ENCODE measurements at regions not wholly inside any gene's neighbourhood (a gene's known extent, or its start where the extent isn't known, plus 50 kb on each side); places are given as distances from the start of the nearest gene placed in this dataset.
A peak's percentile ranks its signal among the peaks of the same experiment; 100 is the strongest.

DNA sequence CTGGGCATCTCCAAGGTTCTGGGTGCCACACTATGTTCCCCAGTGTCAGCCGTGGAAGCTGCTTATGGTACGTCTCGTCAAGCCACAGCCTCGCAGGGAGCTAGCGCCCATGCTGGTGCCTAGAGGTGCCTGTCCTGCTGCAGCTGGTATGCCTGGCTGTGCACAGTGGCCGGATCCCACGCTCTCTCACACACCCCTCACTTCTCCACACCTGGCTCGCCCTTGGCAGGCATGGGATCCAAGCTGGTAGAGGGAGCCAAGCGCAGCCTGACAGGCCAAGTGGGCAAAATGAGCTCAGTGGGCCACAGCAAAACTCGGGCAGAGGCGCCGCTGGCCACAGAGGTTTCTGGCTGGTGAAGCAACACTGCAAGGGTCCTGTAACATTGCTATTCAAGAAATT, 156.1 kb upstream of the RBMS1 start:
- Histone ChIP-seq H3K4me1 (ENCODE audit: control insufficient read depth in 2 of 2, insufficient read depth in 2 of 2, low read length in 2 of 2) (peaks cover 11 to 22% of the 10 kb centered on the region in 2 donors), H3K36me3 (ENCODE audit: control insufficient read depth in 2 of 3, insufficient read depth in 3 of 3, low read length in 3 of 3) (no peaks in the 10 kb centered on the region), H3K4me3 (ENCODE audit: low read length) (no peak overlapping the region), H3K27ac (ENCODE audit: low read depth, low read length) (no peak overlapping the region), H3K9me3 (ENCODE audit: control insufficient read depth in 2 of 3, low read length in 3 of 3) (no peaks in the 10 kb centered on the region), H3K27me3 (ENCODE audit: control insufficient read depth in 2 of 2, insufficient read depth in 2 of 2, low read length in 2 of 2) (no peaks in the 10 kb centered on the region)
- H3K4me1 Mint-ChIP-seq, result peaks cover 23 to 40% (median 34%) of the 10 kb centered on the region in 7 donors
- no peaks in the 10 kb centered on the region for H3K36me3 Mint-ChIP-seq
- intact Hi-C loops (cut with micrococcal nuclease), result loop anchor here (5.0 kb wide), 5 partner anchors 157 to 377 kb away; partner anchors contain the start of gene RBMS1 (in 1 of the 2)
- ChIA-PET POLR2A (no interaction called here), CTCF (no interaction called here)
- peaks cover 0 to 3% (median 0%) of the 10 kb centered on the region in 11 donors for H3K9me3 Mint-ChIP-seq
- ATAC-seq, result no peak
- no peak overlapping the region for H3K27ac Mint-ChIP-seq
- DNase-seq, result no peak
- no peaks in the 10 kb centered on the region for H3K27me3 Mint-ChIP-seq
- no peak overlapping the region for H3K4me3 Mint-ChIP-seq

- ATAC-seq (no peak), DNase-seq (no peak)
- H3K9me3 Mint-ChIP-seq, result peaks cover 0 to 3% (median 0%) of the 10 kb centered on the region in 11 donors
- H3K4me1 Mint-ChIP-seq, result peaks cover 23 to 40% (median 34%) of the 10 kb centered on the region in 7 donors
- H3K27ac Mint-ChIP-seq, result peak overlapping the region in 1 of 9 donors; percentile 15
- ChIA-PET CTCF (no interaction called here), POLR2A (interaction anchor here (1.1 kb wide), 1 partner anchor 221 kb away, joined by 4 read pairs; no protein-coding TSS in a partner anchor)
- no peak overlapping the region for H3K4me3 Mint-ChIP-seq
- no peak overlapping the region for H3K4me3 ChIP-seq (ENCODE audit: low read length)
- H3K27me3 ChIP-seq (ENCODE audit: control insufficient read depth in 2 of 2, insufficient read depth in 2 of 2, low read length in 2 of 2), result no peaks in the 10 kb centered on the region
- no peaks in the 10 kb centered on the region for H3K36me3 Mint-ChIP-seq
- no peaks in the 10 kb centered on the region for H3K36me3 ChIP-seq (ENCODE audit: control insufficient read depth in 2 of 3, insufficient read depth in 3 of 3, low read length in 3 of 3)
- intact Hi-C loops (cut with micrococcal nuclease), result loop anchor here (5.0 kb wide), 5 partner anchors 158 to 378 kb away; partner anchors contain the start of gene RBMS1 (in 1 of the 2)
- peaks cover 11 to 22% of the 10 kb centered on the region in 2 donors for H3K4me1 ChIP-seq (ENCODE audit: control insufficient read depth in 2 of 2, insufficient read depth in 2 of 2, low read length in 2 of 2)
- H3K27ac ChIP-seq (ENCODE audit: low read depth, low read length), result no peak overlapping the region
- no peaks in the 10 kb centered on the region for H3K27me3 Mint-ChIP-seq
- no peaks in the 10 kb centered on the region for H3K9me3 ChIP-seq (ENCODE audit: control insufficient read depth in 2 of 3, low read length in 3 of 3)
Measured at GRCh38 chr2:160650196-160651118, 156.8 kb upstream of the RBMS1 start.

- Mint-ChIP-seq H3K4me3 (peak overlapping the region in 6 of 10 donors; percentile 42 to 76 (median 62)), H3K4me1 (peaks cover 23 to 40% (median 34%) of the 10 kb centered on the region in 7 donors), H3K27me3 (peaks cover 0 to 5% (median 2%) of the 10 kb centered on the region in 5 donors), H3K9me3 (peaks cover 0 to 3% (median 0%) of the 10 kb centered on the region in 11 donors), H3K36me3 (no peaks in the 10 kb centered on the region), H3K27ac (peak overlapping the region in 5 of 9 donors; percentile 1 to 51 (median 12))
- intact Hi-C loops (cut with micrococcal nuclease), result loop anchor here (1.0 to 5.0 kb wide), 8 partner anchors 15 to 379 kb away; partner anchors contain the start of gene RBMS1 (in 2 of the 2)
- CTCF ChIA-PET, result no interaction called here
- no peak for DNase-seq
- no peaks in the 10 kb centered on the region for H3K27me3 ChIP-seq (ENCODE audit: control insufficient read depth in 2 of 2, insufficient read depth in 2 of 2, low read length in 2 of 2)
- POLR2A ChIA-PET, result interaction anchor here (1.1 kb wide), 1 partner anchor 222 kb away, joined by 4 read pairs; no protein-coding TSS in a partner anchor
- no peak overlapping the region for H3K27ac ChIP-seq (ENCODE audit: low read depth, low read length)
- H3K9me3 ChIP-seq (ENCODE audit: control insufficient read depth in 2 of 3, low read length in 3 of 3), result no peaks in the 10 kb centered on the region
- ATAC-seq, result no peak
- H3K4me3 ChIP-seq (ENCODE audit: low read length), result no peak overlapping the region
- H3K36me3 ChIP-seq (ENCODE audit: control insufficient read depth in 2 of 3, insufficient read depth in 3 of 3, low read length in 3 of 3), result no peaks in the 10 kb centered on the region
- peaks cover 11 to 22% of the 10 kb centered on the region in 2 donors for H3K4me1 ChIP-seq (ENCODE audit: control insufficient read depth in 2 of 2, insufficient read depth in 2 of 2, low read length in 2 of 2)
Measured at GRCh38 chr2:160651416-160652200, 158.0 kb upstream of the RBMS1 start.

- POLR2A ChIA-PET, result interaction anchor here (0.5 kb wide), 1 partner anchor 266 kb away, joined by 3 read pairs; no protein-coding TSS in a partner anchor
Measured at GRCh38 chr2:160652236-160652635, 158.6 kb upstream of the RBMS1 start.

GRCh38 chr2:160657196-160657595, 163.6 kb upstream of the RBMS1 start:
- peaks cover 7 to 35% (median 11%) of the 10 kb centered on the region in 5 donors for H3K27me3 Mint-ChIP-seq
- H3K9me3 Mint-ChIP-seq, result peaks cover 0 to 2% (median 0%) of the 10 kb centered on the region in 11 donors
- ATAC-seq, result no peak
- no peak overlapping the region for H3K27ac ChIP-seq (ENCODE audit: low read depth, low read length)
- peaks cover 9 to 32% (median 13%) of the 10 kb centered on the region in 7 donors for H3K4me1 Mint-ChIP-seq
- intact Hi-C loops (cut with micrococcal nuclease), result no loop called here
- H3K27me3 ChIP-seq (ENCODE audit: control insufficient read depth in 2 of 2, insufficient read depth in 2 of 2, low read length in 2 of 2), result no peaks in the 10 kb centered on the region
- H3K36me3 Mint-ChIP-seq, result no peaks in the 10 kb centered on the region
- no peaks in the 10 kb centered on the region for H3K36me3 ChIP-seq (ENCODE audit: control insufficient read depth in 2 of 3, insufficient read depth in 3 of 3, low read length in 3 of 3)
- POLR2A ChIA-PET, result no interaction called here
- no peaks in the 10 kb centered on the region for H3K9me3 ChIP-seq (ENCODE audit: control insufficient read depth in 2 of 3, low read length in 3 of 3)
- H3K4me3 Mint-ChIP-seq, result no peak overlapping the region
- CTCF ChIA-PET, result no interaction called here
- peaks cover 5 to 12% of the 10 kb centered on the region in 2 donors for H3K4me1 ChIP-seq (ENCODE audit: control insufficient read depth in 2 of 2, insufficient read depth in 2 of 2, low read length in 2 of 2)
- no peak overlapping the region for H3K4me3 ChIP-seq (ENCODE audit: low read length)
- no peak overlapping the region for H3K27ac Mint-ChIP-seq
- no peak for DNase-seq

More at GRCh38 chr2:160652236-160652635, 158.6 kb upstream of the RBMS1 start:
- DNase-seq (peak; percentile 20 to 81 (median 72)), ATAC-seq (peak; percentile 97)
- peak overlapping the region; percentile 13 to 79 (median 52) for H3K4me3 Mint-ChIP-seq
- CTCF ChIA-PET, result no interaction called here
- H3K4me1 ChIP-seq (ENCODE audit: control insufficient read depth in 2 of 2, insufficient read depth in 2 of 2, low read length in 2 of 2), result peaks cover 11 to 22% of the 10 kb centered on the region in 2 donors
- H3K36me3 ChIP-seq (ENCODE audit: control insufficient read depth in 2 of 3, insufficient read depth in 3 of 3, low read length in 3 of 3), result no peaks in the 10 kb centered on the region
- H3K4me3 ChIP-seq (ENCODE audit: low read length), result no peak overlapping the region
- H3K4me1 Mint-ChIP-seq, result peaks cover 23 to 45% (median 34%) of the 10 kb centered on the region in 7 donors
- H3K27ac ChIP-seq (ENCODE audit: low read depth, low read length), result no peak overlapping the region
- H3K27me3 ChIP-seq (ENCODE audit: control insufficient read depth in 2 of 2, insufficient read depth in 2 of 2, low read length in 2 of 2), result no peaks in the 10 kb centered on the region
- intact Hi-C loops (cut with micrococcal nuclease), result loop anchor here (1.0 to 5.0 kb wide), 8 partner anchors 14 to 380 kb away; partner anchors contain the start of gene RBMS1 (in 2 of the 2)
- no peaks in the 10 kb centered on the region for H3K9me3 ChIP-seq (ENCODE audit: control insufficient read depth in 2 of 3, low read length in 3 of 3)
- peak overlapping the region in 8 of 9 donors; percentile 1 to 47 (median 8) for H3K27ac Mint-ChIP-seq
- peaks cover 0 to 3% (median 0%) of the 10 kb centered on the region in 11 donors for H3K9me3 Mint-ChIP-seq
- no peaks in the 10 kb centered on the region for H3K36me3 Mint-ChIP-seq
- peaks cover 3 to 10% (median 8%) of the 10 kb centered on the region in 5 donors for H3K27me3 Mint-ChIP-seq

DNA sequence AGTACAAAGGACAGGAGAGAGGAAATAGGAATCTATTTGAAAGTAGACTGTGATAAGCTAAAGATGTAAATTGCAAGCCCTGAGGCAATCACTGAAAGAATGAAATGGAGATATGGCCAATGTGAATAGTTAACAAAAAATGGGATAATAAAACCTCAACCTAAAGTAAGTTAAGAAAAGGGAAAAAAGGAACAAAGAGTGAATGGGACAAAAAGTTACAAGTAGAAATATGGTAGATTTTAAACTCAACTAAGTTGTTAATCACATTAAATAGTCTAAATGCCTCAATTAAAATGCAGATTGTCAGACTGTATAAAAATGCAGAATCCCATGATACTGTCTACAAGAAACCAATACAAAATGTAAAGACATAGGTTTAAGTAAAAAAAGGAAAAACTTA, 165.2 kb upstream of the RBMS1 start:
- POLR2A ChIA-PET, result no interaction called here
- DNase-seq (no peak), ATAC-seq (no peak)
- Histone ChIP-seq H3K27me3 (ENCODE audit: control insufficient read depth in 2 of 2, insufficient read depth in 2 of 2, low read length in 2 of 2) (no peaks in the 10 kb centered on the region), H3K36me3 (ENCODE audit: control insufficient read depth in 2 of 3, insufficient read depth in 3 of 3, low read length in 3 of 3) (no peaks in the 10 kb centered on the region), H3K4me1 (ENCODE audit: control insufficient read depth in 2 of 2, insufficient read depth in 2 of 2, low read length in 2 of 2) (no peaks in the 10 kb centered on the region), H3K4me3 (ENCODE audit: low read length) (no peak overlapping the region), H3K9me3 (ENCODE audit: control insufficient read depth in 2 of 3, low read length in 3 of 3) (no peaks in the 10 kb centered on the region), H3K27ac (ENCODE audit: low read depth, low read length) (no peak overlapping the region)
- H3K9me3 Mint-ChIP-seq, result no peaks in the 10 kb centered on the region
- intact Hi-C loops (cut with micrococcal nuclease), result no loop called here
- CTCF ChIA-PET, result no interaction called here
- H3K4me3 Mint-ChIP-seq, result no peak overlapping the region
- H3K27ac Mint-ChIP-seq, result no peak overlapping the region
- H3K27me3 Mint-ChIP-seq, result peaks cover 7 to 35% (median 11%) of the 10 kb centered on the region in 5 donors
- H3K36me3 Mint-ChIP-seq, result no peaks in the 10 kb centered on the region
- peaks cover 0 to 22% (median 0%) of the 10 kb centered on the region in 7 donors for H3K4me1 Mint-ChIP-seq

Data from naive thymus-derived CD4-positive, alpha-beta T cell (primary cell).